ENCODE measurements at regions not wholly inside any gene's neighbourhood (a gene's known extent, or its start where the extent isn't known, plus 50 kb on each side); places are given as distances from the start of the nearest gene placed in this dataset.

DNA sequence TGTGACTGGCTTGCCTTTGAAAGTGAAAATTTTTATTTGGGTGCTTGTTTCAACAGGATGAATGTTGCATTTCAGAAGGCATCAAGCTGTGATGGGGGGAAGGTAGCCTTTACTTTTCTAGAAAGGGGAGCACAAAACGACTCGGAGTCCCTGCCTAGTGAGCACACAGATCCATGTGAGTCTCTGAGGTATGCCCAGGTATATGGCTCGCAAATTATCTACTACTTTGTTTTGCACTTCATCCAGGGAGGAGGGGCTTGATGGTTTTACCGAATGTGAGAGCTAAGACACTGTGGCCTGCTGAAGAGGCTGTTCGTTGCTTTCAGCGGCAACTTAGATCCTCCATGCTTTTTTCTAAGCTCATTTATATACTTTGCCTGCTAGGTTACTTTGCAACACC lies 537.7 kb upstream of the PTBP2 start:
- TF ChIP-seq, protein P1, sequence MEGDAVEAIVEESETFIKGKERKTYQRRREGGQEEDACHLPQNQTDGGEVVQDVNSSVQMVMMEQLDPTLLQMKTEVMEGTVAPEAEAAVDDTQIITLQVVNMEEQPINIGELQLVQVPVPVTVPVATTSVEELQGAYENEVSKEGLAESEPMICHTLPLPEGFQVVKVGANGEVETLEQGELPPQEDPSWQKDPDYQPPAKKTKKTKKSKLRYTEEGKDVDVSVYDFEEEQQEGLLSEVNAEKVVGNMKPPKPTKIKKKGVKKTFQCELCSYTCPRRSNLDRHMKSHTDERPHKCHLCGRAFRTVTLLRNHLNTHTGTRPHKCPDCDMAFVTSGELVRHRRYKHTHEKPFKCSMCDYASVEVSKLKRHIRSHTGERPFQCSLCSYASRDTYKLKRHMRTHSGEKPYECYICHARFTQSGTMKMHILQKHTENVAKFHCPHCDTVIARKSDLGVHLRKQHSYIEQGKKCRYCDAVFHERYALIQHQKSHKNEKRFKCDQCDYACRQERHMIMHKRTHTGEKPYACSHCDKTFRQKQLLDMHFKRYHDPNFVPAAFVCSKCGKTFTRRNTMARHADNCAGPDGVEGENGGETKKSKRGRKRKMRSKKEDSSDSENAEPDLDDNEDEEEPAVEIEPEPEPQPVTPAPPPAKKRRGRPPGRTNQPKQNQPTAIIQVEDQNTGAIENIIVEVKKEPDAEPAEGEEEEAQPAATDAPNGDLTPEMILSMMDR (optimal IDR thresholded peaks at IDR 0.05 in 1 of 3, IDR thresholded peaks at IDR 0.05 in 1 of 3, conservative IDR thresholded peaks at IDR 0.05 in 1 of 3; ENCODE audit: extremely low read depth in 1 of 3, insufficient read depth in 2 of 3, low read length in 3 of 3), result no peak
- no peak for TF ChIP-seq EZH2 (IDR thresholded peaks at IDR 0.05; ENCODE audit: low read length)
- Histone ChIP-seq H3K27ac (ENCODE audit: control insufficient read depth, insufficient read depth, low read length) (no peak overlapping the region), H3K4me1 (ENCODE audit: control insufficient read depth, extremely low read depth, insufficient read depth, low read length) (no peaks in the 10 kb centered on the region), H3K36me3 (ENCODE audit: control insufficient read depth in 2 of 2, extremely low read depth in 1 of 2, insufficient read depth in 2 of 2, low read length in 2 of 2) (no peaks in the 10 kb centered on the region), H3K27me3 (ENCODE audit: control insufficient read depth, extremely low read depth, insufficient read depth, low read length) (no peaks in the 10 kb centered on the region), H3K9me3 (ENCODE audit: control insufficient read depth, low read depth, low read length) (no peaks in the 10 kb centered on the region), H3K9ac (ENCODE audit: control insufficient read depth, extremely low read depth, insufficient read depth, low read length) (no peak overlapping the region), H3K4me3 (ENCODE audit: control insufficient read depth in 2 of 3, extremely low read depth in 1 of 3, insufficient read depth in 2 of 3, low read depth in 1 of 3, low read length in 3 of 3) (no peak overlapping the region), H3K9me1 (ENCODE audit: control insufficient read depth, extremely low read depth, insufficient read depth, low read length) (no peaks in the 10 kb centered on the region), H3K79me2 (ENCODE audit: control insufficient read depth, insufficient read depth, low read length) (no peaks in the 10 kb centered on the region), H4K20me1 (ENCODE audit: control insufficient read depth, extremely low read depth, insufficient read depth, low read length) (no peaks in the 10 kb centered on the region), H2AFZ (ENCODE audit: control insufficient read depth, low read length) (no peak overlapping the region), H3K4me2 (ENCODE audit: control insufficient read depth, extremely low read depth, insufficient read depth, low read depth, low read length) (no peak overlapping the region)
- dilution Hi-C loops (cut with MboI; ENCODE audit: extremely low pct_ligation_motif_present, low sequenced_read_pairs), result no loop called here
- no peak for FAIRE-seq
- no peak for DNase-seq (ENCODE audit: low read depth, low spot score)

DNA sequence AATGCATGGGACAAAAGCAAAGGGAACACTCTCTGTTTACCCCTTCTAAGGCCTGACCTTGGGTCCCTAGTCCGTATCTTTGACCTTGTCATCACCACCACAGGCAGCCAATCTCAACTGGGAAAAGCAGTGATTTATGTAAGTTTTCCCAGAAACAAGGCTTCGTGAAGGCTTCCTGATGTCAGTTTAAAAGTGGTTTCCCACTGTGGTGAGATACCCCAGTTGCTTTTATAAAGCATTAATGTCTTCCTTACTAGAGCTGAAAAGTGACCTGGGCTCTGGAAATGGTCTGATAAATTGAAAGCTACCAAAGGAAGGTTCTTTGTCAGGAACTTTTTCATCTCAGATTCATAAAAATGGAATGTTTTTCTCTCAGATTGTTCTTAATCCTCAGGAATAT lies 536.4 kb upstream of the PTBP2 start:
- Histone ChIP-seq H3K27me3 (ENCODE audit: control insufficient read depth, extremely low read depth, insufficient read depth, low read length) (no peaks in the 10 kb centered on the region), H3K9me3 (ENCODE audit: control insufficient read depth, low read depth, low read length) (no peaks in the 10 kb centered on the region), H3K4me1 (ENCODE audit: control insufficient read depth, extremely low read depth, insufficient read depth, low read length) (no peaks in the 10 kb centered on the region), H3K4me3 (ENCODE audit: control insufficient read depth in 2 of 3, extremely low read depth in 1 of 3, insufficient read depth in 2 of 3, low read depth in 1 of 3, low read length in 3 of 3) (no peak overlapping the region), H3K27ac (ENCODE audit: control insufficient read depth, insufficient read depth, low read length) (no peak overlapping the region), H3K4me2 (ENCODE audit: control insufficient read depth, extremely low read depth, insufficient read depth, low read depth, low read length) (no peak overlapping the region), H3K79me2 (ENCODE audit: control insufficient read depth, insufficient read depth, low read length) (no peaks in the 10 kb centered on the region), H4K20me1 (ENCODE audit: control insufficient read depth, extremely low read depth, insufficient read depth, low read length) (no peaks in the 10 kb centered on the region), H3K9me1 (ENCODE audit: control insufficient read depth, extremely low read depth, insufficient read depth, low read length) (no peaks in the 10 kb centered on the region), H3K9ac (ENCODE audit: control insufficient read depth, extremely low read depth, insufficient read depth, low read length) (no peak overlapping the region), H3K36me3 (ENCODE audit: control insufficient read depth in 2 of 2, extremely low read depth in 1 of 2, insufficient read depth in 2 of 2, low read length in 2 of 2) (no peaks in the 10 kb centered on the region), H2AFZ (ENCODE audit: control insufficient read depth, low read length) (no peak overlapping the region)
- DNase-seq (ENCODE audit: low read depth, low spot score), result no peak
- TF ChIP-seq EZH2 (IDR thresholded peaks at IDR 0.05; ENCODE audit: low read length), result no peak
- TF ChIP-seq, protein P1 (optimal IDR thresholded peaks at IDR 0.05 in 1 of 3, IDR thresholded peaks at IDR 0.05 in 1 of 3, conservative IDR thresholded peaks at IDR 0.05 in 1 of 3; ENCODE audit: extremely low read depth in 1 of 3, insufficient read depth in 2 of 3, low read length in 3 of 3), result no peak
- dilution Hi-C loops (cut with MboI; ENCODE audit: extremely low pct_ligation_motif_present, low sequenced_read_pairs), result no loop called here
- no peak for FAIRE-seq

Measured in keratinocyte (primary cell).